OCI-LY7 (cell line): ENCODE measurements at regions not wholly inside any gene's neighbourhood (a gene's known extent, or its start where the extent isn't known, plus 50 kb on each side); places are given as distances from the start of the nearest gene placed in this dataset.

ENCODE experiments used
- EZH2phosphoT487 ChIP-seq: fragments of 200-600 bp; sonication (generic); IDR thresholded peaks from 2 replicates; pipeline ENCODE4 v1.6.1; 2018; ENCODE audit warnings: low read depth, borderline replicate concordance, mild to moderate bottlenecking, mixed run types, antibody characterized with exemption, low read length, moderate library complexity, mixed read lengths
- TF ChIP-seq, protein P1 (sequence below): fragments of 200-600 bp; sonication (generic); conservative IDR thresholded peaks from 2 replicates; pipeline ENCODE4 v1.5.1; 2014; ENCODE audit warnings: mild to moderate bottlenecking, antibody characterized with exemption, low read length, moderate library complexity, mixed read lengths

DNA sequence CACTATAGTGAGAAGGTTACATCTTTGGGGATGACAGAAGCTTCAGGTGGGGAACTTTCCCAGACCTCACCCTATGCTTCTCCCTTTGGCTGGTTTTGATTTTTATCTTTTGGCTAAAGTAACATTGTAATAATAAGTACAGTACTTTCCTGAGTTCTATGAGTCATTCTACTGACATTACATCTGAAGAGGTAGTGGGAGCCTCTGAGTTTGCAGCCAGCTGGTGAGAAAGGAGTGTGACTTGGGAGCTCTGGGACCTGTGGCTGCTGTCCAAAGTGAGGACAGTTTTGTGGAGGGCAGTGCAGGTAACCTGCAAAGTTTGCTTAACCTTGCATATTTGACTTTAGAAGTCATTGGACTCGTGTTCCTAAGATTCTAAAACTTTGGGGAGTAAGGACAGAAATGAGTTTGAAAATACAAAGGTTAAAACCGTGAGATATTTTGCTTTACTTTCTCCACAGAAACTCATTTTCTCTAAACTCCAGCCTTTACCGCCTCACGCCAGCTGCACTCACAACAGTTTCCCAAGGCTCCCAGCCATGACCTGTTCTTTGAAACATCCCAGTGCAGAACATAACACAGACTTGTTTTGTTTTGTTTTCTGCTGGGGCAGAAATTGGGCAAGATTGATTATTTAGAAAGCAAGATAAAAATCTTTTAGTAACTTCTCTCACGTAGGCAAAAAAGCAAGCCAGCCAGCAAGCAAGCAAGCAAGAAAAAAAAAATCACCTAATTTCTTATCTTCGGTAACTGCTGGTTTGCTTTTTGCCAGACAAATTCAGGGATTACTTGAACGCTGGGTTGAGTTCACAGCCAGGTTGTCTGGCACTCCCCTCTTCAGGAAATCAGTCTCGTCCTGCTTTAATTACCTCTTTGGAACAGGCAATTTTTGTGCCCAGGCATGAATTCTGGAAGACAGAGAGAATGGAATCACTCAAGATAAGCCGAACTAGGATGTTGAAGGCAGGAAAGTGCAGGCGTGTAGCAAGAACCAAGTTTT is 478.3 kb upstream of the ISX start:
- TF ChIP-seq, protein P1, sequence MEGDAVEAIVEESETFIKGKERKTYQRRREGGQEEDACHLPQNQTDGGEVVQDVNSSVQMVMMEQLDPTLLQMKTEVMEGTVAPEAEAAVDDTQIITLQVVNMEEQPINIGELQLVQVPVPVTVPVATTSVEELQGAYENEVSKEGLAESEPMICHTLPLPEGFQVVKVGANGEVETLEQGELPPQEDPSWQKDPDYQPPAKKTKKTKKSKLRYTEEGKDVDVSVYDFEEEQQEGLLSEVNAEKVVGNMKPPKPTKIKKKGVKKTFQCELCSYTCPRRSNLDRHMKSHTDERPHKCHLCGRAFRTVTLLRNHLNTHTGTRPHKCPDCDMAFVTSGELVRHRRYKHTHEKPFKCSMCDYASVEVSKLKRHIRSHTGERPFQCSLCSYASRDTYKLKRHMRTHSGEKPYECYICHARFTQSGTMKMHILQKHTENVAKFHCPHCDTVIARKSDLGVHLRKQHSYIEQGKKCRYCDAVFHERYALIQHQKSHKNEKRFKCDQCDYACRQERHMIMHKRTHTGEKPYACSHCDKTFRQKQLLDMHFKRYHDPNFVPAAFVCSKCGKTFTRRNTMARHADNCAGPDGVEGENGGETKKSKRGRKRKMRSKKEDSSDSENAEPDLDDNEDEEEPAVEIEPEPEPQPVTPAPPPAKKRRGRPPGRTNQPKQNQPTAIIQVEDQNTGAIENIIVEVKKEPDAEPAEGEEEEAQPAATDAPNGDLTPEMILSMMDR: no peak
- TF ChIP-seq EZH2phosphoT487: no peak
